ENCODE measurements at regions not wholly inside any gene's neighbourhood (a gene's known extent, or its start where the extent isn't known, plus 50 kb on each side); places are given as distances from the start of the nearest gene placed in this dataset.

DNA sequence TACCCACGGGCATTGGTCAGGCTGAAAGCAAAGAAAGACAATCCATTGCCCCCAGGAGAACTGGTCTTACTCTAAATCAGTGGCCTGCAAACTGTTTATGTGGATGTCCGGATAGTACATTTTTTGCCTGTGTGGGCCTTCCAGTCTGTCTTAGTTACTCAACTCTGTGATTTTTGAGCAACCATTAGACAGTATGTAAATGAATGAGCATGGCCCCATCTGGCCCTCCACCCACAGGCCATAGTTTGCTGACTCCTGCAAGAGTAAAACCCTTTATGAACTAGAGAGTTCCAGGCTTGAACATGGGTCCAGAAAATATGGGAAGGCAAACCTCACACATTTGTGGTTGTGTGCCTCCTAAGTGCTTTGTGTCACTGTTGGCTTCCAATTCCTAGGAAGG lies 55.7 kb upstream of the CYP1B1 start:
- DNase-seq (ENCODE audit: low spot score) = no peak
- Histone ChIP-seq H2AFZ (ENCODE audit: low read length) (no peak overlapping the region), H3K79me2 (ENCODE audit: insufficient read depth, low read depth, low read length) (no peaks in the 10 kb centered on the region), H3K4me1 (ENCODE audit: insufficient read depth, low read length, poor library complexity, severe bottlenecking) (peaks cover 5% of the 10 kb centered on the region), H3K9me2 (ENCODE audit: insufficient read depth, low read length) (no peaks in the 10 kb centered on the region), H3K4me2 (ENCODE audit: low read length) (no peak overlapping the region), H3K4me3 (ENCODE audit: low read depth, low read length, poor library complexity, severe bottlenecking) (no peak overlapping the region), H3K9me3 (ENCODE audit: low read length) (peaks cover 5% of the 10 kb centered on the region; the same call in 1 of the 2 replicates), H3K36me3 (ENCODE audit: insufficient read depth, low read length) (no peaks in the 10 kb centered on the region), H4K20me1 (ENCODE audit: insufficient read depth, low read length) (no peaks in the 10 kb centered on the region), H3K27ac (ENCODE audit: low read depth, low read length, poor library complexity, severe bottlenecking) (no peak overlapping the region)
- intact Hi-C loops (cut with micrococcal nuclease; ENCODE audit: unreplicated experiment) = no loop called here
- no TSS peak for BruUV-seq (replicated peaks)
- ChIA-PET CTCF (ENCODE audit: unreplicated experiment) (no interaction called here), POLR2A (no interaction called here)
- TF ChIP-seq, protein P1, sequence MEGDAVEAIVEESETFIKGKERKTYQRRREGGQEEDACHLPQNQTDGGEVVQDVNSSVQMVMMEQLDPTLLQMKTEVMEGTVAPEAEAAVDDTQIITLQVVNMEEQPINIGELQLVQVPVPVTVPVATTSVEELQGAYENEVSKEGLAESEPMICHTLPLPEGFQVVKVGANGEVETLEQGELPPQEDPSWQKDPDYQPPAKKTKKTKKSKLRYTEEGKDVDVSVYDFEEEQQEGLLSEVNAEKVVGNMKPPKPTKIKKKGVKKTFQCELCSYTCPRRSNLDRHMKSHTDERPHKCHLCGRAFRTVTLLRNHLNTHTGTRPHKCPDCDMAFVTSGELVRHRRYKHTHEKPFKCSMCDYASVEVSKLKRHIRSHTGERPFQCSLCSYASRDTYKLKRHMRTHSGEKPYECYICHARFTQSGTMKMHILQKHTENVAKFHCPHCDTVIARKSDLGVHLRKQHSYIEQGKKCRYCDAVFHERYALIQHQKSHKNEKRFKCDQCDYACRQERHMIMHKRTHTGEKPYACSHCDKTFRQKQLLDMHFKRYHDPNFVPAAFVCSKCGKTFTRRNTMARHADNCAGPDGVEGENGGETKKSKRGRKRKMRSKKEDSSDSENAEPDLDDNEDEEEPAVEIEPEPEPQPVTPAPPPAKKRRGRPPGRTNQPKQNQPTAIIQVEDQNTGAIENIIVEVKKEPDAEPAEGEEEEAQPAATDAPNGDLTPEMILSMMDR (conservative IDR thresholded peaks at IDR 0.05; ENCODE audit: low read length) = no peak
- TF ChIP-seq EZH2phosphoT487 (IDR thresholded peaks at IDR 0.05; ENCODE audit: borderline replicate concordance, low read depth, low read length) = no peak

DNA sequence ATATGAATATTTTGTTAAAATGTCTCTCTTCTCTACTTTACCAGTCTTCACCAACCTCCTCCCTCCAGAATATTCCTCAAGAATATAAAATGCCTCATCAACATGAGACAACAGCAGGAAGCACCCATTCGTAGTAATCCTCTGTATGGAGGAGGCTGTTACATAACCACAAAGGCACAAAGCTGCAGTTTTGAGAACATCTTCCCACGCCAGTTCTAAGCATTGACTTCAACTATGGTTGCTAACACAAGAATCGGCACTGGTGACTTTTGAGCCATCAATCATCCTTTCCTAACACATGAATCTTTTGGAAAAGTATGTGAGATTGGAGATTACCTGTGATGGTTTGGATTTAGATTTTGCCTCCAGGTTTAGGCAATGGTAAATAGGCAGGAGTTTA lies 54.9 kb upstream of the CYP1B1 start:
- Histone ChIP-seq H3K79me2 (ENCODE audit: insufficient read depth, low read depth, low read length) (no peaks in the 10 kb centered on the region), H3K9me2 (ENCODE audit: insufficient read depth, low read length) (no peaks in the 10 kb centered on the region), H2AFZ (ENCODE audit: low read length) (no peak overlapping the region), H3K9me3 (ENCODE audit: low read length) (peaks cover 5% of the 10 kb centered on the region; the same call in 1 of the 2 replicates), H3K4me1 (ENCODE audit: insufficient read depth, low read length, poor library complexity, severe bottlenecking) (peaks cover 5% of the 10 kb centered on the region), H3K4me3 (ENCODE audit: low read depth, low read length, poor library complexity, severe bottlenecking) (no peak overlapping the region), H3K4me2 (ENCODE audit: low read length) (no peak overlapping the region), H4K20me1 (ENCODE audit: insufficient read depth, low read length) (no peaks in the 10 kb centered on the region), H3K27ac (ENCODE audit: low read depth, low read length, poor library complexity, severe bottlenecking) (no peak overlapping the region), H3K36me3 (ENCODE audit: insufficient read depth, low read length) (no peaks in the 10 kb centered on the region)
- TF ChIP-seq, protein P1 (conservative IDR thresholded peaks at IDR 0.05; ENCODE audit: low read length) = no peak
- TF ChIP-seq EZH2phosphoT487 (IDR thresholded peaks at IDR 0.05; ENCODE audit: borderline replicate concordance, low read depth, low read length) = no peak
- ChIA-PET POLR2A (no interaction called here), CTCF (ENCODE audit: unreplicated experiment) (no interaction called here)
- DNase-seq (ENCODE audit: low spot score) = no peak
- intact Hi-C loops (cut with micrococcal nuclease; ENCODE audit: unreplicated experiment) = no loop called here
- no TSS peak for BruUV-seq (replicated peaks)

DNA sequence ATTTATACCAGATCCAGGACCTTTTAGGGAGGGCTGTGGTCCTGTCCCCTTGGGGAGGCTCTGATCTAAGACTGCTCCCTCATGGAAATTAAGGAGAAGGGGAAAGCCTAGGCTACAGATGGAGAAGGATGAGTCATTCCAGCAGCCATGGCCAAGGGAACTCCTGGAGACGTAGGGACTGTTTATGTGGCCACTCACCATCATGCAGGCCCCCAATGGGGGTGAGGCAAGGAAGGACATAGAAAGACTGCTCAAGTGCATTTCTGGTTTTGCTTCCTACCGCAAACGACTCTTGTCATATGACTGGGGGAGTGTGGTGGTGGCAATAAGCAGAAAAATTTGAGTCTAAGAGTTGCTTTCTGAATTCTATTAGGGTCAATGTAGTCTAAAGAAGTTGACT lies 54.0 kb upstream of the CYP1B1 start:
- CTCF ChIA-PET (ENCODE audit: unreplicated experiment) = no interaction called here
- no peak overlapping the region for H3K4me3 ChIP-seq (ENCODE audit: low read depth, low read length, poor library complexity, severe bottlenecking)
- peaks cover 5% of the 10 kb centered on the region for H3K4me1 ChIP-seq (ENCODE audit: insufficient read depth, low read length, poor library complexity, severe bottlenecking)
- no peak for TF ChIP-seq EZH2phosphoT487 (IDR thresholded peaks at IDR 0.05; ENCODE audit: borderline replicate concordance, low read depth, low read length)
- TF ChIP-seq, protein P1 (conservative IDR thresholded peaks at IDR 0.05; ENCODE audit: low read length) = no peak
- peaks cover 5% of the 10 kb centered on the region; the same call in 1 of the 2 replicates for H3K9me3 ChIP-seq (ENCODE audit: low read length)
- no peak overlapping the region for H3K27ac ChIP-seq (ENCODE audit: low read depth, low read length, poor library complexity, severe bottlenecking)
- no TSS peak for BruUV-seq (replicated peaks)
- no peak overlapping the region for H2AFZ ChIP-seq (ENCODE audit: low read length)
- DNase-seq (ENCODE audit: low spot score) = no peak
- H3K79me2 ChIP-seq (ENCODE audit: insufficient read depth, low read depth, low read length) = no peaks in the 10 kb centered on the region
- no peaks in the 10 kb centered on the region for H4K20me1 ChIP-seq (ENCODE audit: insufficient read depth, low read length)
- no peak overlapping the region for H3K4me2 ChIP-seq (ENCODE audit: low read length)
- H3K9me2 ChIP-seq (ENCODE audit: insufficient read depth, low read length) = no peaks in the 10 kb centered on the region
- POLR2A ChIA-PET = no interaction called here
- H3K36me3 ChIP-seq (ENCODE audit: insufficient read depth, low read length) = no peaks in the 10 kb centered on the region
- intact Hi-C loops (cut with micrococcal nuclease; ENCODE audit: unreplicated experiment) = no loop called here
